ENCODE measurements at regions not wholly inside any gene's neighbourhood (a gene's known extent, or its start where the extent isn't known, plus 50 kb on each side); places are given as distances from the start of the nearest gene placed in this dataset.

GRCh38 chr13:84702174-84702573 is 819.9 kb upstream of the SLITRK1 start:
- TF ChIP-seq, protein P1, sequence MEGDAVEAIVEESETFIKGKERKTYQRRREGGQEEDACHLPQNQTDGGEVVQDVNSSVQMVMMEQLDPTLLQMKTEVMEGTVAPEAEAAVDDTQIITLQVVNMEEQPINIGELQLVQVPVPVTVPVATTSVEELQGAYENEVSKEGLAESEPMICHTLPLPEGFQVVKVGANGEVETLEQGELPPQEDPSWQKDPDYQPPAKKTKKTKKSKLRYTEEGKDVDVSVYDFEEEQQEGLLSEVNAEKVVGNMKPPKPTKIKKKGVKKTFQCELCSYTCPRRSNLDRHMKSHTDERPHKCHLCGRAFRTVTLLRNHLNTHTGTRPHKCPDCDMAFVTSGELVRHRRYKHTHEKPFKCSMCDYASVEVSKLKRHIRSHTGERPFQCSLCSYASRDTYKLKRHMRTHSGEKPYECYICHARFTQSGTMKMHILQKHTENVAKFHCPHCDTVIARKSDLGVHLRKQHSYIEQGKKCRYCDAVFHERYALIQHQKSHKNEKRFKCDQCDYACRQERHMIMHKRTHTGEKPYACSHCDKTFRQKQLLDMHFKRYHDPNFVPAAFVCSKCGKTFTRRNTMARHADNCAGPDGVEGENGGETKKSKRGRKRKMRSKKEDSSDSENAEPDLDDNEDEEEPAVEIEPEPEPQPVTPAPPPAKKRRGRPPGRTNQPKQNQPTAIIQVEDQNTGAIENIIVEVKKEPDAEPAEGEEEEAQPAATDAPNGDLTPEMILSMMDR (IDR thresholded peaks at IDR 0.05): no peak
- no peak for TF ChIP-seq EZH2 (IDR thresholded peaks at IDR 0.05; ENCODE audit: borderline replicate concordance, insufficient read depth, low read depth, low read length, poor library complexity, severe bottlenecking)

All from B cell (primary cell).